GM12865 (cell line): ENCODE measurements at regions not wholly inside any gene's neighbourhood (a gene's known extent, or its start where the extent isn't known, plus 50 kb on each side); places are given as distances from the start of the nearest gene placed in this dataset.

Experiments
- DNase-seq: peaks from one replicate; pipeline ENCODE4 v3.0.0; 2010; ENCODE audit warnings: low read depth
- H3K4me3 ChIP-seq: 2 replicates; pipeline ENCODE4 v1.5.1; 2011; ENCODE audit warnings: mild to moderate bottlenecking, low read depth, low read length, control low read depth
- TF ChIP-seq, protein P1 (sequence below): IDR thresholded peaks from 2 replicates; pipeline ENCODE4 v1.5.1; 2011; ENCODE audit warnings: low read length, control low read depth, low read depth, inconsistent platforms; ENCODE audit not compliant: insufficient read depth; ENCODE audit errors: missing control alignments

DNA sequence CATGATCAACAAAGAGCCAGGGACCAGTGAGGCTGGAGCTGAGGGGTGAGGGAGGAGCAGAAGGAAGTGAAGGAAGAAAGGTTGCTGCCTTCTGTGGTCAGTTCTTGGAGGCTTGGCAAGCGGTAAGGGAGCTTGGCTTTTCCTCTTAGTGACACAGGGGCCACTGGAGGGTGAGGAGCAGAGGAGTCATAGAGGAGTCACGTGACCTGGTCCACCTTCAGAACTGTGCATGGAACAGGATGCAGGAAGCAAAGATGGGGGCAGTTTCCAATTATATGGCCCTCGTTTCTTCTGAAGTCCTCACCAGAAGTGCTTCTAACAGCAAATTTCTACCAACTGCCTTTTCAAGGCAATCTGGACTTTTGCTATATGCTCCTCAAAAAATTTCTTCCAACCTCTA is 326.9 kb upstream of the SMIM21 start:
- H3K4me3 ChIP-seq: no peak overlapping the region
- TF ChIP-seq, protein P1, sequence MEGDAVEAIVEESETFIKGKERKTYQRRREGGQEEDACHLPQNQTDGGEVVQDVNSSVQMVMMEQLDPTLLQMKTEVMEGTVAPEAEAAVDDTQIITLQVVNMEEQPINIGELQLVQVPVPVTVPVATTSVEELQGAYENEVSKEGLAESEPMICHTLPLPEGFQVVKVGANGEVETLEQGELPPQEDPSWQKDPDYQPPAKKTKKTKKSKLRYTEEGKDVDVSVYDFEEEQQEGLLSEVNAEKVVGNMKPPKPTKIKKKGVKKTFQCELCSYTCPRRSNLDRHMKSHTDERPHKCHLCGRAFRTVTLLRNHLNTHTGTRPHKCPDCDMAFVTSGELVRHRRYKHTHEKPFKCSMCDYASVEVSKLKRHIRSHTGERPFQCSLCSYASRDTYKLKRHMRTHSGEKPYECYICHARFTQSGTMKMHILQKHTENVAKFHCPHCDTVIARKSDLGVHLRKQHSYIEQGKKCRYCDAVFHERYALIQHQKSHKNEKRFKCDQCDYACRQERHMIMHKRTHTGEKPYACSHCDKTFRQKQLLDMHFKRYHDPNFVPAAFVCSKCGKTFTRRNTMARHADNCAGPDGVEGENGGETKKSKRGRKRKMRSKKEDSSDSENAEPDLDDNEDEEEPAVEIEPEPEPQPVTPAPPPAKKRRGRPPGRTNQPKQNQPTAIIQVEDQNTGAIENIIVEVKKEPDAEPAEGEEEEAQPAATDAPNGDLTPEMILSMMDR: no peak
- DNase-seq: no peak

DNA sequence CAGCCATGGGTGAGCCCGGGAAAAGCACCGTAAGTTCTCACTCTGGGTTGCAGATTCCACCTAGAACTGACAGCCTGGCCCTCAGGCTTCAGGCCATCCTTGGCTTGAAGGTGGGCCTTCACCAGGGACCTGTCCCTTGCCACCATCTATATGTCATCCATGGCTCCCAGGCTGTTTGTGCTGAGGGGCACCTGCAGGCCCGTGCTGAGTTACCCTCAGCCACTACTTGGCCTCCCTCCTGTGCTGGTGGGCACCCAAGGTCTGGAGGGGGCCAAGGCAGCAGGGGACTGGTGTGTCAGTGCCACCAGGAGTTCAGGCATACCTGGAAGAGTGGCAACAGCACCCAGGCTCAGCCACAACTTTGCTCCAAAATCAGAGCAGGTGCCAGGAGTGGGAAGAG is 326.2 kb upstream of the SMIM21 start:
- no peak for DNase-seq
- TF ChIP-seq, protein P1: no peak
- no peak overlapping the region for H3K4me3 ChIP-seq

DNA sequence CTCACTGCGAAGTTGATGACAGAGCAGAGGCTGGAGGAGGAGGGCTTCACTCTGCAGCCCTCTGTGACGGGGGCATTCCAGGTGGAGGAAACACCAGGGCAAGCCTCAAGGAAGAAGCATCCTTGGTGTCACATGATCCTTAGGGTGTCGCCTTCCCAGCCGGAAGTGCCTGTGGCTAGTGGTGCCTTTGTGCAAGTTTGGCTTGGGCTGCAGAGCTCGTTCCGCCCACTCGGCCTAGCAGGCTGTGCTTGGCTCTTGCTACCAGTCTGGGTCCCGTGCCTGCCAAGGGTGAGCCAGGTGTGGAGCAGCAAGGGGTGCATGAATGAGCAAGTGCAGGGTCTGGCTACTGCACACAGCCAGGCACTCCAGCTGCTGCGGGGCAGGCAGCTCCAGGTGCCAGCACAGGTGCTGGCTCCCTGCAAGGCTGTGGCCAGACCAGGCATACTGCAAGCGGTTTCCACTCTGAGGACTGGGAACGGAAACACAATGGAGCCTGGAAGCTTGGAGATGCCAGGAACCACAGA is 325.3 kb upstream of the SMIM21 start:
- no peak for DNase-seq
- TF ChIP-seq, protein P1: no peak
- H3K4me3 ChIP-seq: no peak overlapping the region

DNA sequence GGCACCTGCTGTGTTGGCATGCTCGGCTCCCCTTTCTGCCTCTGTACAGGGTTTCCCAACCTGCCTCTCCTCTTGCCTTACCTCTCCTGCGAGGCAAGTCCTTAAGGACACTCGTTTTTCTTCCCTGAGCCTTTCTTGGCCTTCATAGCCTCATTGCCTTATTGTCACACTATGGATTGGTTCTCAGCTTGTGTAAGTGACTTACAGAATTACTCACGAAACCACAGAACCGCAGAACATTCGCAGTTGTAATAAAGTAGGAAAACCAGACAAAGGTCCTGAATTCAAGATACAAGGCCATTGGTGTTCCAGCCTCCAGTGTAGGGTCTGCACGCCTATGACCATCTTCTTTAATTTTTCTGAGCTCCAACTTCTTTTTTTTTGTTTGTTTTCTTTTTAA is 317.6 kb upstream of the SMIM21 start:
- TF ChIP-seq, protein P1: no peak
- H3K4me3 ChIP-seq: no peak overlapping the region
- no peak for DNase-seq

DNA sequence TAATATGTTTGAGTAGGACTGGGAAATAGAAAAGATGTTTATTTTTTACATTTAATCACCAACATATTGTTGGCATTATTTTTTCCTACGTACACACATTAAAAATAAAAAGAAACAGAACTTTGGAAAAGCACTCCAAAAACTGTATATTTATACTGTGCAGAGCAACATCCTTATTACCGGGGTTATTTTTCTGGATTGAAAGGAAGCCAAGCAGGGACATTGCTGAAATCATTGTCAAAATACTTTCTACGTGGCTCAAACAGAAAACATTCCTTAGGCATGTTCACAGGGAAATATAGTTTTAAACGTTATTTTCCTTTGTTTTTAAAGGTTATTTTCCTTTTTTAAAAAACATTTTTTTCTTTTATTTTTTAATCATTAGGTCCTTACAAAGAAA is 315.0 kb upstream of the SMIM21 start:
- DNase-seq: no peak
- H3K4me3 ChIP-seq: no peak overlapping the region
- TF ChIP-seq, protein P1: no peak

DNA sequence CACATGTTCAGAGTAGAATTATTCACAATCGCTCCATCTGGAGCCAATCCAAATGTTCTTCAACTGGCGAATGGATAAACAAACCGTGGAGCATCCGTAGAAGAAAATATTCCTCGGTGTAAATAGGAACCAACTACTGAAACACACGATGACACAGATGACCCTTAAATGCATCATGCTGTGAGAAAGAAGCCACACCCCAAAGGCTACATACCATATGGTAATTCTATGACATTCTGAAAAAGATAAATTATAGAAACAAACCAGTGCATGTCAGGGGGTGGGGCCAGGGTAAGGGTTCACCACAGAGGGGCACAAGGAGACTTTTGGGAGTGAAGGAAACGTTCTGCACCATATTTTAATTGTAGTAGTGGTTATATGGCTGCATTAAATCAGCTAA is 312.2 kb upstream of the SMIM21 start:
- TF ChIP-seq, protein P1: no peak
- DNase-seq: no peak
- no peak overlapping the region for H3K4me3 ChIP-seq

DNA sequence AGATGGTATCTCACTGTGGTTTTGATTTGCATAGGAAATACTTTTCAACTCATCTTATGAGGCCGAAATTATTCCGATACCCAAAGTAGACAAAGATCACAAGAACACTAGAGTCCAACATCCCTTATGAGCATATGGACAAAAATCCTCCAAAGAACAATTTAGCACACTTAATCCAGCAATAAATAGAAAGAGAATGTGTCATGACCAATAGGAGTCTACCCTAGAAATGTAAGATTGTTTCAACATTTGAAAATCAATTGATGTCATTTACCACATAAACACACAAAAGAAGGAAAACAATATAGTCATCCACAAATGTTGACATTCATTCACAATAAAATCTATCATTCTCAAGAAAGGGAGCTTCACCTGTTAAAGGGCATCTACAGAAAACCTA is 307.8 kb upstream of the SMIM21 start:
- DNase-seq: no peak
- TF ChIP-seq, protein P1: no peak
- no peak overlapping the region for H3K4me3 ChIP-seq
